HepG2 (cell line): ENCODE measurements at regions not wholly inside any gene's neighbourhood (a gene's known extent, or its start where the extent isn't known, plus 50 kb on each side); places are given as distances from the start of the nearest gene placed in this dataset.
"Not testable (repeated sequence)": the region's sequence is repeated elsewhere in the genome, so short reads cannot be mapped to it uniquely, and the experiment has no call there.

ENCODE experiments used
- ATAC-seq: fragments of 200-7000 bp; cut with Tn5 transposase; 3 replicates; pipeline ENCODE4 v1.9.1; 2020; ENCODE audit warnings: mild to moderate bottlenecking, moderate library complexity
- BruUV-seq: library from RNA; stranded (reverse); fragments of 400-500 nt; replicated peaks from 2 replicates; lab custom pipeline; 2021; lab: Mats Ljungman, UMichigan
- CTCF ChIA-PET: fragments of 300-600 bp; formaldehyde crosslinking; extraction: SDS; loops from one replicate; lab custom pipeline; 2021; ENCODE audit warnings: low total read pairs, inconsistent platforms, low intra/inter-chr PET ratio; lab: Yijun Ruan, JAX
- POLR2A ChIA-PET: fragments of 350-600 bp; sonication (Branson Sonifier 250); formaldehyde crosslinking; loops from one replicate; lab custom pipeline; 2020; ENCODE audit warnings: antibody characterized with exemption, inconsistent platforms; lab: Yijun Ruan, JAX
- DNase-seq: peaks from one replicate; pipeline ENCODE4 v3.0.0-alpha.2; 2015; ENCODE audit warnings: low spot score
- FAIRE-seq: peaks from 3 replicates; lab custom pipeline; 2011; peaks lifted over from hg19 to GRCh38; lab: Jason Lieb, UNC
- H2AFZ ChIP-seq: one replicate; pipeline ENCODE4 v1.6.1; 2011; ENCODE audit warnings: low read length, inconsistent platforms
- H3K27ac ChIP-seq: fragments of 300-600 bp; 3 replicates; pipeline ENCODE4 v1.8.0; 2011; ENCODE audit warnings: mixed run types, mild to moderate bottlenecking, mixed read lengths, low read length, inconsistent platforms; ENCODE audit not compliant: insufficient read depth; ENCODE audit errors: extremely low read length
- H3K27me3 ChIP-seq, 2 experiments: fragments of 200-600 bp in 1 of 2; 2 replicates in 1 of 2; 3 replicates in 1 of 2; pipeline versions ENCODE4 v1.6.0 to v1.8.0; 2011; ENCODE audit warnings: low read length in 2 of 2, mild to moderate bottlenecking in 2 of 2, moderate library complexity in 2 of 2, inconsistent platforms in 1 of 2; ENCODE audit not compliant: insufficient read depth in 2 of 2, control insufficient read depth in 1 of 2
- H3K36me3 ChIP-seq, 2 experiments: fragments of 200-600 bp in 1 of 2; replicated peaks in 1 of 2; 2 replicates in 1 of 2; 3 replicates in 1 of 2; pipeline versions ENCODE4 v1.5.1 to v1.8.0; 2011; ENCODE audit warnings: low read length in 2 of 2, inconsistent platforms in 1 of 2; ENCODE audit not compliant: insufficient read depth in 2 of 2, control insufficient read depth in 1 of 2
- H3K4me1 ChIP-seq: 2 replicates; pipeline ENCODE4 v1.5.1; 2012; ENCODE audit warnings: low read length, inconsistent platforms; ENCODE audit not compliant: insufficient read depth
- H3K4me2 ChIP-seq: 2 replicates; pipeline ENCODE4 v1.6.0; 2011; ENCODE audit warnings: low read depth, low read length, inconsistent platforms
- H3K4me3 ChIP-seq, 3 experiments: fragments of 200-600 bp in 1 of 3; sonication (generic), shearing (Covaris generic) in 1 of 3; replicated peaks in 1 of 3; 2 replicates each; pipeline ENCODE4 v1.5.1; 2011 to 2016; ENCODE audit warnings: low read length in 3 of 3, inconsistent platforms in 2 of 3, low read depth in 2 of 3, mild to moderate bottlenecking in 2 of 3, control low read depth in 1 of 3, mixed read lengths in 1 of 3; ENCODE audit not compliant: insufficient read depth in 1 of 3
- H3K79me2 ChIP-seq: one replicate; pipeline ENCODE4 v1.6.1; 2011; ENCODE audit warnings: low read length, inconsistent platforms; ENCODE audit not compliant: insufficient read depth
- H3K9ac ChIP-seq: 2 replicates; pipeline ENCODE4 v1.6.0; 2011; ENCODE audit warnings: mild to moderate bottlenecking, low read depth, low read length, inconsistent platforms; ENCODE audit not compliant: insufficient read depth
- H3K9me3 ChIP-seq: 2 replicates; pipeline ENCODE4 v1.5.1; 2012; ENCODE audit warnings: mild to moderate bottlenecking, low read length
- H4K20me1 ChIP-seq: 2 replicates; pipeline ENCODE4 v1.6.0; 2011; ENCODE audit warnings: inconsistent platforms, mild to moderate bottlenecking, low read length, moderate library complexity; ENCODE audit not compliant: insufficient read depth
- WGBS: methylation state at CpG from one replicate; pipeline ENCODE4 v1.1.6; 2017; ENCODE audit warnings: low lambda C conversion rate; 5-methylcytosine and 5-hydroxymethylcytosine counted together
- in situ Hi-C: cut with HindIII; loops from 2 replicates; pipeline ENCODE4 v1.10.0; 2017; ENCODE audit warnings: low pct_unique_long_range_greater_than_20kb; ENCODE audit not compliant: extremely low pct_ligation_motif_present
- intact Hi-C: fragments of 100-400 bp; cut with micrococcal nuclease; formaldehyde crosslinking; loops from one replicate; pipeline ENCODE4 v1.10.0; 2022; ENCODE audit not compliant: unreplicated experiment

DNA sequence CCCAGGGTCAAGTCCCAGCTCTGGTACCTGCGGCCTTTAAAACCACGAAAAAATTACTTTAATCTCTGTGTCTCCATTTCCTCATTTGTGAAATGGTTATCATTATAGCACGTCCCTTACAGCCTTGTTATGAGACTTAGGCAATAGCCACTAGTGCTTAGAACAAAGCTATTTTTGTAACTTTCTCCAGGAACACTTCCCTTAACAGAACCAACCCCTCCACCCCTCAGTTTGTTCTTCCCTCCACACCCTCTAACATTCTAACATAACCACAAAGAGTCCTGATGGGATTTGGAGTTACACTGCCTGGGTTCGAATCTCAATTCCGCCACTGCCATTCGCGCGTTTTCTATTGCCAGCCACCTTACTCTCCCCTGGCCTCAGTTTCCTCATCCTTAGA, 2777.4 kb upstream of the TPTE start:
- POLR2A ChIA-PET, H3K4me1 ChIP-seq, H3K79me2 ChIP-seq, CTCF ChIA-PET, H2AFZ ChIP-seq, H4K20me1 ChIP-seq, H3K36me3 ChIP-seq, intact Hi-C loops, H3K27ac ChIP-seq, H3K4me2 ChIP-seq, H3K4me3 ChIP-seq, BruUV-seq, H3K9me3 ChIP-seq, in situ Hi-C loops, FAIRE-seq, DNase-seq, H3K27me3 ChIP-seq, ATAC-seq, H3K9ac ChIP-seq: not testable (repeated sequence)
- no CpG with 5 or more reads among the region's 8 CpGs for WGBS

DNA sequence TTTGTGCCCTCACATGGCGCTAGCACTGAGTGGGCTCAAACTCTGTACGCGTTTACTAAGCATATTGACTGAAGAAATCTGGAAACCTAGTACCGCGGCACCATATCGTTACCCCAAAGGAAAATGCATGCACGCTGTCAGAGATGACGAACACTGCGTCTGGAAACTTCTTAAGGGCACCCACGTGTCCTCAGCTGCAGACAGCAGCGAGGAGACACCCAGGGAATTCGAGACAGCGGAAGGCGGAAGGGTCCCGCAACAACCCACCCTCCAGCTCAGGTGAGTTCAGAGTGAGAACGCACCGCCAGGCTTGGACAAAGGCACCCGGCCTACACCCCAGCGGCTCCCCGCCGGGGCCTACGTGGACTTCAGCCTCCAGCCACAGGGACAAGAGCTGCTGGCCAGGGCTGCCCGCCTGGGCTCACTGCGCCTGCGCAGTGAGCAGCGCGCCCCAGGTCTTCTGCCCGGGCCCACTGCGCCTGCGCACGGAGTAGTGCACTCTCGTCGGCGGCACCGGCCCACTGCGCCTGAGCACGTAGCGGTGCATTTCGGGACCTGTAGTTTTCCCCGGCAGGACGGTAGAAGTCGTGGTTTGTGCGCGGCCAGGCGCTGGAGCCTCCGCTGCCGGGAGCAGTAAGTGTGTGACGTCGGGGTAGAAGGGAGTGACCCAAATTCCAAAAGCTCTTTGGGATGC, 2776.8 kb upstream of the TPTE start:
- WGBS = no CpG with 5 or more reads among the region's 49 CpGs
- DNase-seq, H2AFZ ChIP-seq, H3K36me3 ChIP-seq, FAIRE-seq, H3K27me3 ChIP-seq, H3K4me2 ChIP-seq, POLR2A ChIA-PET, H3K4me1 ChIP-seq, H3K4me3 ChIP-seq, H3K27ac ChIP-seq, H4K20me1 ChIP-seq, BruUV-seq, H3K79me2 ChIP-seq, H3K9ac ChIP-seq, H3K9me3 ChIP-seq, intact Hi-C loops, CTCF ChIA-PET, in situ Hi-C loops: not testable (repeated sequence)
- peak; percentile 97 for ATAC-seq

DNA sequence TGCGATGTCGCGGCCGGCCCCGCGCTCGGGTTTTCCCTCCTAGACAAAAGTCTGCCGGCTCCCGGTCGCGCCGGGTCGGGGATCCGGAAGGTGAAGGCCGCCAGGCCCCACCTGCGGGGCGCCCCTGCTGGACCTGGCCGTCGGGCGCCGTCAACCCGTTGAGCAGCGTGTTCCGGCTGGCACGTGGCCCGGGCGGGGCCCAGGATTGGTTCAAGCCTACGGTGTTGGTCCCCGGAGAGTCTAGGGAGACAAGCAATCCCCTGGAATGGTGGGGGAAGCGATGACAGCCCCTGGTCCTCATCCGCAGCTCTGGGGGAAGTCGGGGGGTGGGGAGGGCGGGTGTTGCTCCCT, 2776.3 kb upstream of the TPTE start:
- POLR2A ChIA-PET, H3K27ac ChIP-seq, H3K27me3 ChIP-seq, CTCF ChIA-PET, H3K36me3 ChIP-seq, H3K79me2 ChIP-seq, intact Hi-C loops, H3K4me2 ChIP-seq, BruUV-seq, H4K20me1 ChIP-seq, H3K9ac ChIP-seq, DNase-seq, H3K4me3 ChIP-seq, in situ Hi-C loops, H2AFZ ChIP-seq, FAIRE-seq, H3K9me3 ChIP-seq, H3K4me1 ChIP-seq: not testable (repeated sequence)
- peak; percentile 88 for ATAC-seq
- no CpG with 5 or more reads among the region's 33 CpGs for WGBS

DNA sequence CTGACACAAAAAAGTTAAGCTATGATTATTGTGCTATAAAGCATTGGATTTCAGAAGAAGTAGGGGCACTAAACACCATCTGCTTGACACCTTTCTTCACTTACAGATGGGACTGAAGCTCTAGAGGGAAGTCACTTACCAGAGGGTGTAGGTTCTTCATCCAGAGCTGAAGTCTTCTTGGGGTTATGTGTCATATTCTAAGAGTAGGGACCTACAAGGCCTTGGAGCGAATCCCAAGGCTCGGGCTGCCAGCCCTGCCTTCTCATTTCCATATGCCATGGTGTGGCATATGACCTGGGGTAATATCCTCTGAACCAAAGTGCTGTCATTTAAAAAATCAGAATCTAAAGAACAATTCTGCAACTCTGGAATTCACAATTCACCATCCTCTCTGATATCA, 2773.4 kb upstream of the TPTE start:
- H3K4me1 ChIP-seq, DNase-seq, H3K27ac ChIP-seq, H3K4me2 ChIP-seq, H3K9ac ChIP-seq, H3K27me3 ChIP-seq, POLR2A ChIA-PET, ATAC-seq, FAIRE-seq, H4K20me1 ChIP-seq, BruUV-seq, H3K4me3 ChIP-seq, H3K9me3 ChIP-seq, intact Hi-C loops, H3K79me2 ChIP-seq, H2AFZ ChIP-seq, CTCF ChIA-PET, H3K36me3 ChIP-seq, in situ Hi-C loops: not testable (repeated sequence)
- 100% methylated on average over 2 of the region's 2 CpGs for WGBS
